GM23338 (cell line): ENCODE measurements at regions not wholly inside any gene's neighbourhood (a gene's known extent, or its start where the extent isn't known, plus 50 kb on each side); places are given as distances from the start of the nearest gene placed in this dataset.

ENCODE experiments used
- ATAC-seq: fragments of 200-7000 bp; cut with Tn5 transposase; 3 replicates; pipeline ENCODE4 v1.9.1; 2020
- DNase-seq: peaks from one replicate; pipeline ENCODE4 v3.0.0-alpha.2; 2015; ENCODE audit warnings: low spot score
- H2AFZ ChIP-seq: fragments of 200-600 bp; sonication (generic); 2 replicates; pipeline ENCODE4 v1.8.0; 2016; ENCODE audit warnings: antibody characterized with exemption, mild to moderate bottlenecking, moderate library complexity
- H3F3A ChIP-seq: fragments of 200-600 bp; sonication (generic); replicated peaks from 2 replicates; pipeline ENCODE4 v1.8.0; 2017; ENCODE audit warnings: antibody characterized with exemption, mixed run types, low read depth
- H3K27ac ChIP-seq: fragments of 200-600 bp; sonication (generic); 2 replicates; pipeline ENCODE4 v1.6.1; 2016; ENCODE audit warnings: low read depth
- H3K27me3 ChIP-seq: fragments of 200-600 bp; sonication (generic); 2 replicates; pipeline ENCODE4 v1.8.0; 2016; ENCODE audit warnings: mild to moderate bottlenecking, mixed run types, moderate library complexity; ENCODE audit not compliant: insufficient read depth
- H3K36me3 ChIP-seq: fragments of 200-600 bp; sonication (generic); 2 replicates; pipeline ENCODE4 v1.8.0; 2016; ENCODE audit warnings: mild to moderate bottlenecking; ENCODE audit not compliant: insufficient read depth
- H3K4me1 ChIP-seq: fragments of 200-600 bp; sonication (generic); 2 replicates; pipeline ENCODE4 v1.8.0; 2016; ENCODE audit warnings: mild to moderate bottlenecking, moderate library complexity; ENCODE audit not compliant: insufficient read depth
- H3K4me2 ChIP-seq: fragments of 200-600 bp; sonication (generic); 2 replicates; pipeline ENCODE4 v1.7.1; 2017; ENCODE audit warnings: mixed run types
- H3K4me3 ChIP-seq: fragments of 200-600 bp; sonication (generic); 2 replicates; pipeline ENCODE4 v1.6.1; 2016; ENCODE audit warnings: mixed run types
- H3K79me2 ChIP-seq: fragments of 200-600 bp; sonication (generic); replicated peaks from 2 replicates; pipeline ENCODE4 v1.8.0; 2017; ENCODE audit warnings: mild to moderate bottlenecking; ENCODE audit not compliant: insufficient read depth
- H3K9me2 ChIP-seq: fragments of 200-600 bp; sonication (generic); 2 replicates; pipeline ENCODE4 v1.8.0; 2017; ENCODE audit not compliant: insufficient read depth
- H4K20me1 ChIP-seq: fragments of 200-600 bp; sonication (generic); replicated peaks from 2 replicates; pipeline ENCODE4 v1.8.0; 2017; ENCODE audit warnings: mild to moderate bottlenecking; ENCODE audit not compliant: insufficient read depth
- H3K27ac Mint-ChIP-seq: 2 replicates; pipeline ENCODE4 v1.8.0; 2020; ENCODE audit warnings: inconsistent platforms, mild to moderate bottlenecking, moderate library complexity, mixed read lengths
- H3K27me3 Mint-ChIP-seq: 3 replicates; pipeline ENCODE4 v1.8.0; 2022; ENCODE audit warnings: low read depth, mild to moderate bottlenecking, moderate library complexity, mixed read lengths, inconsistent platforms; ENCODE audit not compliant: insufficient read depth, poor library complexity
- H3K36me3 Mint-ChIP-seq: 3 replicates; pipeline ENCODE4 v1.8.0; 2021; ENCODE audit warnings: low read depth, mild to moderate bottlenecking, inconsistent platforms, moderate library complexity, mixed read lengths
- H3K4me1 Mint-ChIP-seq: 3 replicates; pipeline ENCODE4 v1.8.0; 2020; ENCODE audit warnings: mild to moderate bottlenecking, inconsistent platforms, mixed read lengths
- H3K4me3 Mint-ChIP-seq: 3 replicates; pipeline ENCODE4 v1.8.0; 2021; ENCODE audit warnings: moderate library complexity, mild to moderate bottlenecking, inconsistent platforms, mixed read lengths
- H3K9me3 Mint-ChIP-seq: 3 replicates; pipeline ENCODE4 v1.8.0; 2020; ENCODE audit warnings: moderate library complexity, mild to moderate bottlenecking, inconsistent platforms, mixed read lengths
- CREB1 ChIP-seq: fragments of 250-450 bp; sonication (Bioruptor Pico); IDR thresholded peaks from 2 replicates; pipeline ENCODE4 v1.5.0; 2020; ENCODE audit warnings: low read depth, mild to moderate bottlenecking, moderate library complexity
- EZH2 ChIP-seq: fragments of 200-600 bp; sonication (generic); IDR thresholded peaks from one replicate; pipeline ENCODE4 v1.8.0; 2017; ENCODE audit warnings: antibody characterized with exemption, mild to moderate bottlenecking, low read depth; ENCODE audit not compliant: unreplicated experiment
- EZH2phosphoT487 ChIP-seq: fragments of 200-600 bp; sonication (generic); IDR thresholded peaks from one replicate; pipeline ENCODE4 v1.8.1; 2018; ENCODE audit warnings: antibody characterized with exemption; ENCODE audit not compliant: unreplicated experiment
- JUNB ChIP-seq: IDR thresholded peaks from one replicate; pipeline ENCODE4 v1.6.1; 2016; ENCODE audit warnings: antibody characterized with exemption; ENCODE audit not compliant: unreplicated experiment
- POLR2AphosphoS5 ChIP-seq: IDR thresholded peaks from 2 replicates; pipeline ENCODE4 v1.6.1; 2016; ENCODE audit warnings: antibody characterized with exemption, low read depth
- STAT1 ChIP-seq: IDR thresholded peaks from one replicate; pipeline ENCODE4 v1.6.1; 2016; ENCODE audit warnings: antibody characterized with exemption; ENCODE audit not compliant: unreplicated experiment
- ZNF114 ChIP-seq: fragments of 250-450 bp; sonication (Bioruptor Pico); IDR thresholded peaks from 2 replicates; pipeline ENCODE4 v1.5.0; 2020; ENCODE audit warnings: mild to moderate bottlenecking, moderate library complexity
- ZNF331 ChIP-seq: fragments of 250-450 bp; sonication (Bioruptor Pico); IDR thresholded peaks from 2 replicates; pipeline ENCODE4 v1.5.0; 2020; ENCODE audit warnings: low read depth, mild to moderate bottlenecking, moderate library complexity
- TF ChIP-seq, protein P1 (sequence below): fragments of 250-450 bp; sonication (Bioruptor Pico); IDR thresholded peaks from 2 replicates; pipeline ENCODE4 v1.5.0; 2020; ENCODE audit warnings: mild to moderate bottlenecking, moderate library complexity

DNA sequence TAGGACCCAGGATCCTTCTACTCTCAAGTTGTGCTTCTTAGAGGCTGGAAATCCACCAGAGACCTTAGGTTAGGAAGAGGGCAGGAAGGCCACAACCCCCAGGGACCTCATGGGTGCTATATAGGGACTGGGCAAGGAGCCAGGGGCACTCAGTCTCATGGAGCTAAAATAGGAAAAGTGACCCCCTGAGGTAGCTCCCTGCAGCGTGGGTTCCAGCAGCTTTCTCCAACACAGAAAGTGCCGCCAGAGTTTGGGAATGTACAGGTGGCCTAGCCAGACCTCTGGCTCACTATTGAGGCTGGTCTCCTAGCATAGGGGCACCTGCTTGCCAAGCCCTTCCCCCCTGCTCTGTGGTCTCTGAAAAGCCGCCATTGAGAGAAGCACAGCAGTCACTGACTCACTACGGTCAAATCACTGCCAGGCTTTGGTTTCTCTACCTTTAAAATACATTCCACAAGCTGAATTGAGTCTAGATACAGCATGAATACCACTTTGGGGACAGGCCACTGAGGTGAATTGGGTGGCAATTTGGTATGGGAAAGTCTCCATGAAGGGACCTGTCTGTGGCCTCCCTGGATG is 333.2 kb upstream of the PODXL start (continued):
- TF ChIP-seq, protein P1, sequence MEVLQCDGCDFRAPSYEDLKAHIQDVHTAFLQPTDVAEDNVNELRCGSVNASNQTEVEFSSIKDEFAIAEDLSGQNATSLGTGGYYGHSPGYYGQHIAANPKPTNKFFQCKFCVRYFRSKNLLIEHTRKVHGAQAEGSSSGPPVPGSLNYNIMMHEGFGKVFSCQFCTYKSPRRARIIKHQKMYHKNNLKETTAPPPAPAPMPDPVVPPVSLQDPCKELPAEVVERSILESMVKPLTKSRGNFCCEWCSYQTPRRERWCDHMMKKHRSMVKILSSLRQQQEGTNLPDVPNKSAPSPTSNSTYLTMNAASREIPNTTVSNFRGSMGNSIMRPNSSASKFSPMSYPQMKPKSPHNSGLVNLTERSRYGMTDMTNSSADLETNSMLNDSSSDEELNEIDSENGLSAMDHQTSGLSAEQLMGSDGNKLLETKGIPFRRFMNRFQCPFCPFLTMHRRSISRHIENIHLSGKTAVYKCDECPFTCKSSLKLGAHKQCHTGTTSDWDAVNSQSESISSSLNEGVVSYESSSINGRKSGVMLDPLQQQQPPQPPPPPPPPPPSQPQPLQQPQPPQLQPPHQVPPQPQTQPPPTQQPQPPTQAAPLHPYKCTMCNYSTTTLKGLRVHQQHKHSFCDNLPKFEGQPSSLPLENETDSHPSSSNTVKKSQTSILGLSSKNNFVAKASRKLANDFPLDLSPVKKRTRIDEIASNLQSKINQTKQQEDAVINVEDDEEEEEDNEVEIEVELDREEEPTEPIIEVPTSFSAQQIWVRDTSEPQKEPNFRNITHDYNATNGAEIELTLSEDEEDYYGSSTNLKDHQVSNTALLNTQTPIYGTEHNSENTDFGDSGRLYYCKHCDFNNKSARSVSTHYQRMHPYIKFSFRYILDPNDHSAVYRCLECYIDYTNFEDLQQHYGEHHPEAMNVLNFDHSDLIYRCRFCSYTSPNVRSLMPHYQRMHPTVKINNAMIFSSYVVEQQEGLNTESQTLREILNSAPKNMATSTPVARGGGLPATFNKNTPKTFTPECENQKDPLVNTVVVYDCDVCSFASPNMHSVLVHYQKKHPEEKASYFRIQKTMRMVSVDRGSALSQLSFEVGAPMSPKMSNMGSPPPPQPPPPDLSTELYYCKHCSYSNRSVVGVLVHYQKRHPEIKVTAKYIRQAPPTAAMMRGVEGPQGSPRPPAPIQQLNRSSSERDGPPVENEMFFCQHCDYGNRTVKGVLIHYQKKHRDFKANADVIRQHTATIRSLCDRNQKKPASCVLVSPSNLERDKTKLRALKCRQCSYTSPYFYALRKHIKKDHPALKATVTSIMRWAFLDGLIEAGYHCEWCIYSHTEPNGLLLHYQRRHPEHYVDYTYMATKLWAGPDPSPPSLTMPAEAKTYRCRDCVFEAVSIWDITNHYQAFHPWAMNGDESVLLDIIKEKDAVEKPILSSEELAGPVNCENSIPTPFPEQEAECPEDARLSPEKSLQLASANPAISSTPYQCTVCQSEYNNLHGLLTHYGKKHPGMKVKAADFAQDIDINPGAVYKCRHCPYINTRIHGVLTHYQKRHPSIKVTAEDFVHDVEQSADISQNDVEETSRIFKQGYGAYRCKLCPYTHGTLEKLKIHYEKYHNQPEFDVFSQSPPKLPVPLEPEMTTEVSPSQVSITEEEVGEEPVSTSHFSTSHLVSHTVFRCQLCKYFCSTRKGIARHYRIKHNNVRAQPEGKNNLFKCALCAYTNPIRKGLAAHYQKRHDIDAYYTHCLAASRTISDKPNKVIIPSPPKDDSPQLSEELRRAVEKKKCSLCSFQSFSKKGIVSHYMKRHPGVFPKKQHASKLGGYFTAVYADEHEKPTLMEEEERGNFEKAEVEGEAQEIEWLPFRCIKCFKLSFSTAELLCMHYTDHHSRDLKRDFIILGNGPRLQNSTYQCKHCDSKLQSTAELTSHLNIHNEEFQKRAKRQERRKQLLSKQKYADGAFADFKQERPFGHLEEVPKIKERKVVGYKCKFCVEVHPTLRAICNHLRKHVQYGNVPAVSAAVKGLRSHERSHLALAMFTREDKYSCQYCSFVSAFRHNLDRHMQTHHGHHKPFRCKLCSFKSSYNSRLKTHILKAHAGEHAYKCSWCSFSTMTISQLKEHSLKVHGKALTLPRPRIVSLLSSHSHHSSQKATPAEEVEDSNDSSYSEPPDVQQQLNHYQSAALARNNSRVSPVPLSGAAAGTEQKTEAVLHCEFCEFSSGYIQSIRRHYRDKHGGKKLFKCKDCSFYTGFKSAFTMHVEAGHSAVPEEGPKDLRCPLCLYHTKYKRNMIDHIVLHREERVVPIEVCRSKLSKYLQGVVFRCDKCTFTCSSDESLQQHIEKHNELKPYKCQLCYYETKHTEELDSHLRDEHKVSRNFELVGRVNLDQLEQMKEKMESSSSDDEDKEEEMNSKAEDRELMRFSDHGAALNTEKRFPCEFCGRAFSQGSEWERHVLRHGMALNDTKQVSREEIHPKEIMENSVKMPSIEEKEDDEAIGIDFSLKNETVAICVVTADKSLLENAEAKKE (CRISPR knock-in tag) = no peak
- TF ChIP-seq STAT1 (no peak), POLR2AphosphoS5 (no peak), CREB1 (CRISPR knock-in tag) (no peak), JUNB (no peak), ZNF114 (CRISPR knock-in tag) (no peak), EZH2phosphoT487 (no peak), ZNF331 (CRISPR knock-in tag) (no peak), EZH2 (no peak)

DNA sequence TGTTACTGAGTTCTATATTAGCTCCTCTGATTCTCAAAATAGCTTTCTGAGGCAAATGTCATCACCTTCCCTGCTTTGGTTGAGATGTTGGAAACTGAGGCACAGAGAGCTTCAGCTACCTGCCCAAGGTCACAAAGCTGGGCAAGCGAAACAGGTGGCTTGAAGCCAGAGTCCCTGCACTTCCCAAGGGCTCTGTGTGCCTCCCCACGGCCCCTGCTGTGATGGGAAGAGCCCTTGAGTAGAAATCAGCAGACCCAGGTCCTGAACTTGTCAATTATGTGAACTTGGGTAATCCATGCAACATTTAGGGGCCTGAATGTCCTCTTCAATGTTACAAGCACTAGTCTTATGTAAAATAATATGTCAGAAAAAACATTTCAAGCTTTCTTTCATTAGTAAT is 327.3 kb upstream of the PODXL start:
- Histone ChIP-seq H3K4me2 (no peak overlapping the region), H3K27ac (no peak overlapping the region), H3K79me2 (no peaks in the 10 kb centered on the region), H3K36me3 (no peaks in the 10 kb centered on the region; the same call in 1 of the 2 replicates), H3F3A (no peaks in the 10 kb centered on the region), H3K4me3 (no peak overlapping the region), H3K27me3 (no peaks in the 10 kb centered on the region), H3K4me1 (no peaks in the 10 kb centered on the region), H2AFZ (no peak overlapping the region), H4K20me1 (no peaks in the 10 kb centered on the region), H3K9me2 (peaks cover 4% of the 10 kb centered on the region; the same call in 1 of the 2 replicates)
- H3K4me3 Mint-ChIP-seq = no peak overlapping the region
- peaks cover 9% of the 10 kb centered on the region for H3K27me3 Mint-ChIP-seq
- peaks cover 4% of the 10 kb centered on the region; the same call in 1 of the 3 replicates for H3K36me3 Mint-ChIP-seq
- H3K27ac Mint-ChIP-seq = no peak overlapping the region
- no peaks in the 10 kb centered on the region; the same call in 1 of the 3 replicates for H3K4me1 Mint-ChIP-seq
- H3K9me3 Mint-ChIP-seq = peaks cover 9% of the 10 kb centered on the region; the same call in 2 of the 3 replicates
- DNase-seq (no peak), ATAC-seq (no peak)
- TF ChIP-seq STAT1 (no peak), JUNB (no peak), POLR2AphosphoS5 (no peak), ZNF114 (CRISPR knock-in tag) (no peak), EZH2 (no peak)
- TF ChIP-seq, protein P1 (CRISPR knock-in tag) = no peak
